Psoas muscle (tissue), 7 donors: ENCODE measurements at regions not wholly inside any gene's neighbourhood (a gene's known extent, or its start where the extent isn't known, plus 50 kb on each side); places are given as distances from the start of the nearest gene placed in this dataset.

Experiments used
- ATAC-seq, 4 donors: fragments of 200-7000 bp; cut with Tn5 transposase; one replicate each; pipeline ENCODE4 v1.9.1; 2020; ENCODE audit warnings: moderate library complexity in 3 of 4, mild to moderate bottlenecking in 2 of 4
- DNase-seq, 2 donors: peaks; one replicate each; pipeline ENCODE4 v3.0.0-alpha.2; 2020
- H3K27ac ChIP-seq: fragments of 200-600 bp; one replicate; pipeline ENCODE4 v1.8.0; 2022
- H3K27me3 ChIP-seq, 3 donors: fragments of 200-600 bp in 1 of 3; one replicate each; pipeline versions ENCODE4 v1.6.1 to v1.8.0; 2013 to 2022; ENCODE audit warnings: low read length in 2 of 3, mild to moderate bottlenecking in 2 of 3, moderate library complexity in 1 of 3; ENCODE audit not compliant: insufficient read depth in 3 of 3
- H3K36me3 ChIP-seq, 2 donors: fragments of 200-600 bp in 1 of 2; one replicate each; pipeline versions ENCODE4 v1.6.1 to v1.8.0; 2013 to 2022; ENCODE audit warnings: low read depth in 1 of 2, mild to moderate bottlenecking in 1 of 2, moderate library complexity in 1 of 2; ENCODE audit not compliant: insufficient read depth in 1 of 2
- H3K4me1 ChIP-seq: fragments of 200-600 bp; one replicate; pipeline ENCODE4 v1.8.0; 2022
- H3K4me3 ChIP-seq: fragments of 200-600 bp; one replicate; pipeline ENCODE4 v1.8.0; 2022; ENCODE audit warnings: mild to moderate bottlenecking
- H3K9me3 ChIP-seq: fragments of 200-600 bp; one replicate; pipeline ENCODE4 v1.8.0; 2022
- WGBS, 3 donors: extraction: QIAGEN DNeasy Blood & Tissue Kit; methylation state at CpG; one replicate each; pipeline versions ENCODE4 v1.1.6 to v1.1.7; 2013; 5-methylcytosine and 5-hydroxymethylcytosine counted together
- intact Hi-C, 2 donors: fragments of 100-400 bp; cut with DNase I; formaldehyde crosslinking; loops; one replicate each; pipeline versions ENCODE4 v1.11.0 to v1.14.2; 2022
- TF ChIP-seq, protein P1 (sequence below): fragments of 200-600 bp; IDR thresholded peaks from one replicate; pipeline ENCODE4 v1.8.0; 2022; ENCODE audit warnings: antibody characterized with exemption
- donor health status: healthy with polysubstance abuse.
- donor health status: DM: no; HTN: no; CAD: no; lungs with moderate emphysema.
- donor health status: Bipolar disorder and iron deficiency.
- donor health status: healthy.
- donor health status: DM: yes; HTN: yes; CAD: no.
- donor health status: DM: no; HTN: no; CAD: no.
- donor health status: DM: yes; HTN: yes; CAD: no.

DNA sequence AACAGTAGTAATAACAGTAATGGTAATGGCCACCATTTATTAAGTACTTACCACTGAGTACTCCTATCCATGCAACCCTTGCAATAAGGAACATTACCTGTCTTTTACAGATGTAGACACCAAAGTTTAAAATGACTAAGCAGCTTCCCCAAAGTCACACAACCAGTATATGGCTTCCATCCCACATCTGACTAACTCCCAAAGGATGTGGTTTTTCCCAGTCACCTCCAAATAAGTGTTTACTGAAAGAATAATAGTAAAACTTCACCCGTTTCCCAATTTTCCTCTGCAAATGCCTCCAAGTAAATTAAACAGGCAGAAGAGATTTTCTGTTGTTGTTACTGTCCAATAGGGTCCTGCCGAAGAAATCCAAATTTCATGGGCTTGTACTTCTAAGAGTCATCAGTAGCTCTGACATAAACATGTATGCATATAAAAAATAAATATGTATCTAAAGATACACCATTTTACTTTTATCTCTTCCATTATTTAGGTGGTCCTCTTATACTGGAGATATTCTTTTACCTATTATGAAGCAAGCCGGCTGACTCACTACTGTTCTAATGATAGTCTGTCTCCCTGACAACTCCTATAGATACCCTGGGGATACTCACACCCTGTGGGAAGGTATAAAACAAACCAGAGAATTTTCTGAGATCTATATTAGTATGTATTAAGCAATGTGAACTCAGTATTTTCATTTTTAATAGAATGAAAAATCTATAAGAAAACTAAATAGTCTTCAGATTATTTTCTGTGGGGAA lies 77.9 kb upstream of the ID4 start:
- Histone ChIP-seq H3K4me3 (no peak overlapping the region), H3K36me3 (no peaks in the 10 kb centered on the region), H3K27ac (no peak overlapping the region), H3K27me3 (peaks cover 0 to 3% (median 0%) of the 10 kb centered on the region in 3 donors), H3K4me1 (no peaks in the 10 kb centered on the region), H3K9me3 (no peaks in the 10 kb centered on the region)
- ATAC-seq, result no peak
- 71 to 78% (median 75%) methylated on average over 3 of the region's 3 CpGs for WGBS, 3 donors
- intact Hi-C loops, result no loop called here
- TF ChIP-seq, protein P1, sequence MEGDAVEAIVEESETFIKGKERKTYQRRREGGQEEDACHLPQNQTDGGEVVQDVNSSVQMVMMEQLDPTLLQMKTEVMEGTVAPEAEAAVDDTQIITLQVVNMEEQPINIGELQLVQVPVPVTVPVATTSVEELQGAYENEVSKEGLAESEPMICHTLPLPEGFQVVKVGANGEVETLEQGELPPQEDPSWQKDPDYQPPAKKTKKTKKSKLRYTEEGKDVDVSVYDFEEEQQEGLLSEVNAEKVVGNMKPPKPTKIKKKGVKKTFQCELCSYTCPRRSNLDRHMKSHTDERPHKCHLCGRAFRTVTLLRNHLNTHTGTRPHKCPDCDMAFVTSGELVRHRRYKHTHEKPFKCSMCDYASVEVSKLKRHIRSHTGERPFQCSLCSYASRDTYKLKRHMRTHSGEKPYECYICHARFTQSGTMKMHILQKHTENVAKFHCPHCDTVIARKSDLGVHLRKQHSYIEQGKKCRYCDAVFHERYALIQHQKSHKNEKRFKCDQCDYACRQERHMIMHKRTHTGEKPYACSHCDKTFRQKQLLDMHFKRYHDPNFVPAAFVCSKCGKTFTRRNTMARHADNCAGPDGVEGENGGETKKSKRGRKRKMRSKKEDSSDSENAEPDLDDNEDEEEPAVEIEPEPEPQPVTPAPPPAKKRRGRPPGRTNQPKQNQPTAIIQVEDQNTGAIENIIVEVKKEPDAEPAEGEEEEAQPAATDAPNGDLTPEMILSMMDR, result no peak
- no peak for DNase-seq

DNA sequence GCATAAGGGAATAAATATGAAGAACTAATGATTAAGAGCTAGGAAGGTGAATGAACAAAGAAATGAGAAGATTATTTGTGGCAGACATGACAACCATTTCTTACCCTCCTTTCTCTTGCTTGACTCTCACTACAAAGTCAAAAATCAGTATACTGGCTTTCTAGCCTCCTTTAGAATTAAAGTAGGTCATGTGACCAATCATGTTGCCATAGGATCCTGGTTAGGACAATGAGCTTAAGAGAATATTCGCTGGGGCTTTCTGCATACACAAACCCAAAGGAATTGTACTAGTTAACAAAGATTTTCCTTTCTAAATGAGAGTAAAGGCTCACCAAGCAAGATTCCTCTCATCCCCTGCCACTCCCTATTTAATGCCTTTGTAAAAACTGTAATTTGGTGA lies 76.0 kb upstream of the ID4 start:
- TF ChIP-seq, protein P1, result no peak
- no peaks in the 10 kb centered on the region for H3K36me3 ChIP-seq
- intact Hi-C loops, result no loop called here
- DNase-seq (no peak), ATAC-seq (no peak)
- H3K4me1 ChIP-seq, result no peaks in the 10 kb centered on the region
- H3K9me3 ChIP-seq, result no peaks in the 10 kb centered on the region
- H3K4me3 ChIP-seq, result no peak overlapping the region
- H3K27me3 ChIP-seq, result no peaks in the 10 kb centered on the region
- no peak overlapping the region for H3K27ac ChIP-seq
- 83 to 88% (median 87%) methylated on average over 1 of the region's 1 CpG for WGBS, 3 donors

DNA sequence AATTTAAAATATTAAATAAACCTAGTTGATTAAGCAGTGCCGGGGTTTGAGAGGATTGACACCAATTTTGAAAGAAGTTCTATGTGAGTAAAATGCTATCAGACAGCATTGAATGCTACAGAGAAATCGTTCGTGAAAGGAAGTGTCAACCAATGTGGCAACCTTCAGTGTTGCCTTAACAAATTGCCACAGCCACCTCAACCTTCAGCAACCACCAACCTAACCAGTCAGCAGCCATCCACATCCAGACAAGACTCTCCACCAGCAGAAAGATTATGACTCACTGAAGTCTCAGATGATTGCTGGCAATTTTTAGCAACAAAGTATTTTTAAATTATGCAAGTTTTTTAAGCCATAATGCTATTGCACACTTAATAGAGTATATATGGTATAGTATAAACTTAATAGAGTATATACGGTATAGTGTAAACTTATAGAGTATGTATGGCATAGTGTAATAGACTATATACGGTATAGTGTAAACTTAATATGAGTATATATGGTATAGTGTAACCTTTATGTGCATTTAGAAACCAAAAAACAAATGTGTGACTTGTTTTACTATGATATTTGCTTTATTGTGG lies 65.3 kb upstream of the ID4 start:
- H3K36me3 ChIP-seq, result no peaks in the 10 kb centered on the region
- H3K9me3 ChIP-seq, result no peaks in the 10 kb centered on the region
- no peak overlapping the region for H3K27ac ChIP-seq
- no peaks in the 10 kb centered on the region for H3K4me1 ChIP-seq
- intact Hi-C loops, result no loop called here
- ATAC-seq, result no peak
- no peaks in the 10 kb centered on the region for H3K27me3 ChIP-seq
- TF ChIP-seq, protein P1, result no peak
- DNase-seq, result no peak
- WGBS, 3 donors, result 69 to 85% (median 70%) methylated on average over 5 of the region's 5 CpGs
- H3K4me3 ChIP-seq, result no peak overlapping the region

DNA sequence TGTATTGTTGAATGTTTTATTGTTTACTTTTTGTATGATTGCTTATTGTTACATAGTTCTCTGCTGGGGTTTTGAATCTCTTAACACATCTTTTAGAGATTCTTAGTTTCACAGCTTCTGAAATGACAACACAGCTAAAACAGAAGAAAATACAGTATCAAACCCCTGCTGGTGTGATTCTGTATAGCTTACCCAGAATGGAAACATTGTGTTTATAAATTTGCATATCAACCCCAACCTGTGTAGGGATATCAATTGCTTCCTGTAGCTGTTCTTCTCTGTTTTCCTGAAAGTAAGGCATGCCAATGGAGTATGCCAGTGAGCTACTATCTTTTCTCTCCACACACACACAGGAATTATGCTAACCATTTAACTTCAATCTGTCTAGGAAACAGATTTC lies 64.3 kb upstream of the ID4 start:
- Histone ChIP-seq H3K4me1 (no peaks in the 10 kb centered on the region), H3K36me3 (no peaks in the 10 kb centered on the region), H3K9me3 (no peaks in the 10 kb centered on the region), H3K4me3 (no peak overlapping the region), H3K27ac (no peak overlapping the region), H3K27me3 (no peaks in the 10 kb centered on the region)
- DNase-seq (no peak), ATAC-seq (no peak)
- TF ChIP-seq, protein P1, result no peak
- intact Hi-C loops, result no loop called here

DNA sequence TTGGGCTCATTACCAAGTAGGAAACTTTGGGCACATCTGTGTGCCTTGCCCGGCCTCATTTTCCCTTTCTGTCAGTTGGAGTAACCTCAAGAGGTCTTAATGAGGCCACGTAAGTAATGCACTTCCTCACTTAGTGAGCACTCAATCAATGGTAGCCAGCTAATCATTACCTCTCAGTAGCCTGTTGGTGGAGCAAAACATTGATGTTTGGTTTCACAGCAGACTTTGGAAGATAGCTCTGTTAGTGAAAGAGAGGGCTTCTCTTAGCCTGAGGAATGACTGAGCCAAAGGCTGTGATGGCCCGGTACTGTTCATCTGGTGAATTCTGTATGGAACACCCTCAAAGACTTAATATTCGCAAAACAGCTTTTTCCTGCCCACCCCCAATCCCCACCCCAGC lies 55.9 kb upstream of the ID4 start:
- Histone ChIP-seq H3K4me1 (no peaks in the 10 kb centered on the region), H3K9me3 (no peaks in the 10 kb centered on the region), H3K27me3 (no peaks in the 10 kb centered on the region), H3K36me3 (no peaks in the 10 kb centered on the region), H3K27ac (no peak overlapping the region), H3K4me3 (no peak overlapping the region)
- DNase-seq (no peak), ATAC-seq (no peak)
- TF ChIP-seq, protein P1, result no peak
- 87% methylated on average over 4 of the region's 4 CpGs for WGBS, 3 donors
- intact Hi-C loops, result no loop called here
